Vagina (tissue), 2 donors: ENCODE measurements at regions not wholly inside any gene's neighbourhood (a gene's known extent, or its start where the extent isn't known, plus 50 kb on each side); places are given as distances from the start of the nearest gene placed in this dataset.

ENCODE experiments used
- DNase-seq, 2 donors: peaks; one replicate each; pipeline ENCODE4 v3.0.0-alpha.2; 2017; ENCODE audit errors: extremely low spot score in 2 of 2
- H3K27ac ChIP-seq: fragments of 200-600 bp; sonication (generic); one replicate; pipeline ENCODE4 v1.5.1; 2019
- H3K27me3 ChIP-seq: fragments of 200-600 bp; sonication (generic); one replicate; pipeline ENCODE4 v1.5.1; 2019
- H3K36me3 ChIP-seq, 2 donors: fragments of 200-600 bp; sonication (generic); one replicate each; pipeline ENCODE4 v1.5.1; 2017 to 2019
- H3K4me1 ChIP-seq: fragments of 200-600 bp; sonication (generic); one replicate; pipeline ENCODE4 v1.5.1; 2019
- H3K4me3 ChIP-seq, 2 donors: fragments of 200-600 bp; sonication (generic); 1 replicate in 1 of 2; 2 replicates in 1 of 2; pipeline ENCODE4 v1.5.1; 2016 to 2019
- H3K9me3 ChIP-seq: fragments of 200-600 bp; sonication (generic); one replicate; pipeline ENCODE4 v1.5.1; 2019
- CTCF ChIP-seq, 3 experiments: fragments of 450-650 bp in 2 of 3; fragments of 200-600 bp in 1 of 3; sonication (generic) in 1 of 3; IDR thresholded peaks; one replicate each; pipeline ENCODE4 v1.5.1; 2017 to 2019; ENCODE audit warnings: antibody characterized with exemption in 3 of 3, mild to moderate bottlenecking in 2 of 3, moderate library complexity in 2 of 3
- POLR2A ChIP-seq, 2 donors: fragments of 450-650 bp; IDR thresholded peaks; one replicate each; pipeline ENCODE4 v1.6.1; 2017; ENCODE audit warnings: antibody characterized with exemption in 2 of 2, mild to moderate bottlenecking in 2 of 2, moderate library complexity in 2 of 2
- POLR2AphosphoS5 ChIP-seq, 2 donors: sonication (generic); formaldehyde crosslinking; IDR thresholded peaks; one replicate each; pipeline ENCODE4 v1.9.0; 2017; ENCODE audit warnings: antibody characterized with exemption in 2 of 2, mild to moderate bottlenecking in 2 of 2, low read depth in 1 of 2; ENCODE audit not compliant: insufficient read depth in 1 of 2
- intact Hi-C: fragments of 100-400 bp; cut with DNase I; formaldehyde crosslinking; loops from one replicate; pipeline ENCODE4 v1.15.1; 2023

GRCh38 chr4:123618606-123619005 is 222.0 kb downstream of the SPRY1 start:
- DNase-seq, result no peak

GRCh38 chr4:123619326-123619725 is 222.7 kb downstream of the SPRY1 start:
- no peaks in the 10 kb centered on the region for H3K36me3 ChIP-seq
- intact Hi-C loops, result no loop called here
- H3K4me3 ChIP-seq, result no peak overlapping the region
- H3K4me1 ChIP-seq, result peaks cover 18% of the 10 kb centered on the region
- TF ChIP-seq POLR2A (IDR thresholded peaks at IDR 0.05), result no peak
- no peak overlapping the region for H3K27ac ChIP-seq
- no peak for DNase-seq
- H3K9me3 ChIP-seq, result no peaks in the 10 kb centered on the region
- H3K27me3 ChIP-seq, result no peaks in the 10 kb centered on the region

More at GRCh38 chr4:123618606-123619005, 222.0 kb downstream of the SPRY1 start:
- Histone ChIP-seq H3K4me3 (no peak overlapping the region), H3K36me3 (no peaks in the 10 kb centered on the region), H3K9me3 (no peaks in the 10 kb centered on the region), H3K27me3 (no peaks in the 10 kb centered on the region), H3K27ac (no peak overlapping the region), H3K4me1 (peaks cover 18% of the 10 kb centered on the region)
- no peak for TF ChIP-seq POLR2AphosphoS5 (IDR thresholded peaks at IDR 0.05; ENCODE audit: insufficient read depth in 1 of 2, low read depth in 1 of 2)
- no peak for TF ChIP-seq CTCF (IDR thresholded peaks at IDR 0.05)
- TF ChIP-seq POLR2A (IDR thresholded peaks at IDR 0.05), result no peak
- intact Hi-C loops, result no loop called here

GRCh38 chr4:123619895-123620294 is 223.3 kb downstream of the SPRY1 start:
- H3K27ac ChIP-seq, result no peak overlapping the region
- H3K4me1 ChIP-seq, result peaks cover 18% of the 10 kb centered on the region
- no peak overlapping the region for H3K4me3 ChIP-seq
- intact Hi-C loops, result no loop called here
- H3K9me3 ChIP-seq, result no peaks in the 10 kb centered on the region
- no peaks in the 10 kb centered on the region for H3K36me3 ChIP-seq
- DNase-seq, result no peak
- no peaks in the 10 kb centered on the region for H3K27me3 ChIP-seq
- TF ChIP-seq POLR2AphosphoS5 (IDR thresholded peaks at IDR 0.05; ENCODE audit: insufficient read depth in 1 of 2, low read depth in 1 of 2) (no peak), POLR2A (IDR thresholded peaks at IDR 0.05) (no peak), CTCF (IDR thresholded peaks at IDR 0.05) (no peak)

- peaks cover 18% of the 10 kb centered on the region for H3K4me1 ChIP-seq
- no peaks in the 10 kb centered on the region for H3K36me3 ChIP-seq
- intact Hi-C loops, result no loop called here
- H3K9me3 ChIP-seq, result no peaks in the 10 kb centered on the region
- no peak overlapping the region for H3K4me3 ChIP-seq
- H3K27ac ChIP-seq, result no peak overlapping the region
- H3K27me3 ChIP-seq, result no peaks in the 10 kb centered on the region
- DNase-seq, result no peak
- TF ChIP-seq POLR2AphosphoS5 (IDR thresholded peaks at IDR 0.05; ENCODE audit: insufficient read depth in 1 of 2, low read depth in 1 of 2), result peak in 1 of 2 donors; percentile 42
- no peak for TF ChIP-seq POLR2A (IDR thresholded peaks at IDR 0.05)
- TF ChIP-seq CTCF (IDR thresholded peaks at IDR 0.05), result no peak
Observed at GRCh38 chr4:123621072-123621705, 224.6 kb downstream of the SPRY1 start.

GRCh38 chr4:123622572-123622971 is 226.0 kb downstream of the SPRY1 start:
- no peaks in the 10 kb centered on the region for H3K9me3 ChIP-seq
- no peak overlapping the region for H3K27ac ChIP-seq
- no peak for DNase-seq
- H3K4me3 ChIP-seq, result no peak overlapping the region
- H3K4me1 ChIP-seq, result peaks cover 5% of the 10 kb centered on the region
- no peaks in the 10 kb centered on the region for H3K36me3 ChIP-seq
- TF ChIP-seq POLR2A (IDR thresholded peaks at IDR 0.05) (no peak), POLR2AphosphoS5 (IDR thresholded peaks at IDR 0.05; ENCODE audit: insufficient read depth in 1 of 2, low read depth in 1 of 2) (no peak), CTCF (IDR thresholded peaks at IDR 0.05) (no peak)
- H3K27me3 ChIP-seq, result no peaks in the 10 kb centered on the region
- intact Hi-C loops, result no loop called here
